GM23248 (cell line): ENCODE measurements at regions not wholly inside any gene's neighbourhood (a gene's known extent, or its start where the extent isn't known, plus 50 kb on each side); places are given as distances from the start of the nearest gene placed in this dataset.

Source experiments
- DNase-seq: peaks from one replicate; pipeline ENCODE4 v3.0.0-alpha.2; 2015
- H2AFZ ChIP-seq: fragments of 200-600 bp; sonication (generic); 2 replicates; pipeline ENCODE4 v1.6.1; 2016; ENCODE audit warnings: antibody characterized with exemption
- H3F3A ChIP-seq: fragments of 200-600 bp; sonication (generic); 2 replicates; pipeline ENCODE4 v1.6.1; 2016; ENCODE audit warnings: mild to moderate bottlenecking, antibody characterized with exemption, mixed run types; ENCODE audit not compliant: insufficient read depth
- H3K27ac ChIP-seq: fragments of 200-600 bp; sonication (generic); 2 replicates; pipeline ENCODE4 v1.5.1; 2016; ENCODE audit warnings: mild to moderate bottlenecking
- H3K27me3 ChIP-seq: fragments of 200-600 bp; sonication (generic); replicated peaks from 2 replicates; pipeline ENCODE4 v1.6.1; 2016; ENCODE audit warnings: mild to moderate bottlenecking; ENCODE audit not compliant: insufficient read depth
- H3K36me3 ChIP-seq: fragments of 200-600 bp; sonication (generic); 2 replicates; pipeline ENCODE4 v1.6.1; 2016; ENCODE audit warnings: low read depth, mild to moderate bottlenecking
- H3K4me1 ChIP-seq: fragments of 200-600 bp; sonication (generic); 2 replicates; pipeline ENCODE4 v1.6.1; 2016; ENCODE audit warnings: mild to moderate bottlenecking; ENCODE audit not compliant: insufficient read depth
- H3K4me2 ChIP-seq: fragments of 200-600 bp; sonication (generic); one replicate; pipeline ENCODE4 v1.6.1; 2016; ENCODE audit warnings: mild to moderate bottlenecking; ENCODE audit not compliant: unreplicated experiment
- H3K4me3 ChIP-seq: fragments of 200-600 bp; sonication (generic); 2 replicates; pipeline ENCODE4 v1.5.1; 2016; ENCODE audit warnings: mild to moderate bottlenecking
- H3K79me2 ChIP-seq: fragments of 200-600 bp; sonication (generic); 2 replicates; pipeline ENCODE4 v1.6.1; 2016; ENCODE audit warnings: mild to moderate bottlenecking; ENCODE audit not compliant: insufficient read depth
- H3K9ac ChIP-seq: fragments of 200-600 bp; sonication (generic); 2 replicates; pipeline ENCODE4 v1.6.1; 2016; ENCODE audit warnings: mild to moderate bottlenecking
- H3K9me2 ChIP-seq: fragments of 200-600 bp; sonication (generic); 2 replicates; pipeline ENCODE4 v1.6.1; 2016; ENCODE audit warnings: mixed run types, mild to moderate bottlenecking, moderate library complexity; ENCODE audit not compliant: insufficient read depth
- H3K9me3 ChIP-seq: fragments of 200-600 bp; sonication (generic); one replicate; pipeline ENCODE4 v1.6.1; 2017; ENCODE audit warnings: low read depth
- H4K20me1 ChIP-seq: fragments of 200-600 bp; sonication (generic); 2 replicates; pipeline ENCODE4 v1.6.0; 2016; ENCODE audit not compliant: insufficient read depth
- EZH2 ChIP-seq: fragments of 200-600 bp; sonication (generic); IDR thresholded peaks from 2 replicates; pipeline ENCODE4 v1.6.1; 2018; ENCODE audit warnings: antibody characterized with exemption, mild to moderate bottlenecking; ENCODE audit not compliant: insufficient read depth, poor library complexity, severe bottlenecking
- EZH2phosphoT487 ChIP-seq: fragments of 200-600 bp; sonication (generic); IDR thresholded peaks from 2 replicates; pipeline ENCODE4 v1.6.1; 2018; ENCODE audit warnings: antibody characterized with exemption, moderate library complexity, mild to moderate bottlenecking, low read depth; ENCODE audit not compliant: insufficient read depth
- WGBS, 2 experiments: methylation state at CpG; one replicate each; pipeline ENCODE4 v1.1.6; 2015 to 2017; ENCODE audit warnings: low lambda C conversion rate in 2 of 2, low coverage in 1 of 2; ENCODE audit errors: missing lambda C conversion rate in 2 of 2; 5-methylcytosine and 5-hydroxymethylcytosine counted together
- in situ Hi-C: fragments of 300-500 bp; cut with MboI; formaldehyde crosslinking; loops from 2 replicates; pipeline ENCODE4 v1.15.0; 2020

GRCh38 chr20:62561948-62562347 lies 80.4 kb upstream of the SLCO4A1 start:
- in situ Hi-C loops, result no loop called here
- H3K27ac ChIP-seq, result no peak overlapping the region
- H3K9ac ChIP-seq, result no peak overlapping the region
- H3K9me3 ChIP-seq, result no peaks in the 10 kb centered on the region
- H2AFZ ChIP-seq, result no peak overlapping the region
- H3K27me3 ChIP-seq, result peaks cover 49% of the 10 kb centered on the region
- TF ChIP-seq EZH2 (no peak), EZH2phosphoT487 (no peak)
- H3K9me2 ChIP-seq, result no peaks in the 10 kb centered on the region
- no peak overlapping the region for H3K4me3 ChIP-seq
- H3K79me2 ChIP-seq, result no peaks in the 10 kb centered on the region
- no peak for DNase-seq
- H3K36me3 ChIP-seq, result no peaks in the 10 kb centered on the region
- WGBS, 2 experiments, result 6 to 19% methylated on average over 12 to 16 of the region's 16 CpGs
- H3K4me1 ChIP-seq, result no peaks in the 10 kb centered on the region
- no peaks in the 10 kb centered on the region for H4K20me1 ChIP-seq
- no peak overlapping the region for H3K4me2 ChIP-seq
- H3F3A ChIP-seq, result no peaks in the 10 kb centered on the region

GRCh38 chr20:62562831-62563230 lies 79.5 kb upstream of the SLCO4A1 start:
- DNase-seq, result no peak
- Histone ChIP-seq H3K27ac (no peak overlapping the region), H3K27me3 (peaks cover 42% of the 10 kb centered on the region), H3K4me3 (no peak overlapping the region), H4K20me1 (no peaks in the 10 kb centered on the region), H3F3A (no peaks in the 10 kb centered on the region), H3K4me2 (no peak overlapping the region), H3K36me3 (no peaks in the 10 kb centered on the region), H3K9me2 (no peaks in the 10 kb centered on the region), H3K4me1 (no peaks in the 10 kb centered on the region), H3K9me3 (no peaks in the 10 kb centered on the region), H3K9ac (no peak overlapping the region), H3K79me2 (no peaks in the 10 kb centered on the region), H2AFZ (no peak overlapping the region)
- in situ Hi-C loops, result no loop called here
- TF ChIP-seq EZH2 (no peak), EZH2phosphoT487 (no peak)
- 69 to 73% methylated on average over 18 of the region's 18 CpGs for WGBS, 2 experiments

DNA sequence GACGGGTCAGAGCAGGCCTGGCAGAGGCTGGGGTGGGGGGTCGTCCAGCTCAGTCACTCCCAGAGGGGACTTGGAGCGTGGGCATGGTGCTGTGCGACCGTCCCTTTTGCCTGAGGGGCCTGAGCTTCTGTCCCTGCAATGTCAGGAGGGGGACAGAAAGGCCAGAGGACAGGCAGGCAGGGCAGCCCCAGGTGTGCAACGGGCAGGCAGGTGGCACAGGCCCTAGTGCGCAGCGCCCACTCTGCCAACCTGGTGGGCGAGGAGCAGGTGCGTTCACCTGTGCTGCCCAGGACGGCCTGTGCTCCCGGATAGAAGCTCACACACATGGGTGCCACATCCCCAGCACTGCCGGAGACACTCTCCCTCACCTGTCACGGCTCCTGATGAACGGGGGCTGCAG lies 78.7 kb upstream of the SLCO4A1 start:
- no peaks in the 10 kb centered on the region for H3K9me3 ChIP-seq
- H3K9ac ChIP-seq, result no peak overlapping the region
- no peak overlapping the region for H2AFZ ChIP-seq
- H3K4me2 ChIP-seq, result no peak overlapping the region
- WGBS, 2 experiments, result 57 to 63% methylated on average over 12 to 14 of the region's 15 CpGs
- H4K20me1 ChIP-seq, result no peaks in the 10 kb centered on the region
- no peaks in the 10 kb centered on the region for H3K79me2 ChIP-seq
- H3K27ac ChIP-seq, result no peak overlapping the region
- no peaks in the 10 kb centered on the region for H3K36me3 ChIP-seq
- no peak for TF ChIP-seq EZH2phosphoT487
- no peak for TF ChIP-seq EZH2
- H3K4me1 ChIP-seq, result no peaks in the 10 kb centered on the region
- H3K9me2 ChIP-seq, result no peaks in the 10 kb centered on the region
- in situ Hi-C loops, result no loop called here
- H3F3A ChIP-seq, result no peaks in the 10 kb centered on the region
- no peak overlapping the region for H3K4me3 ChIP-seq
- H3K27me3 ChIP-seq, result peaks cover 35% of the 10 kb centered on the region
- DNase-seq, result no peak

- DNase-seq, result no peak
- no peaks in the 10 kb centered on the region for H4K20me1 ChIP-seq
- no peaks in the 10 kb centered on the region for H3K9me2 ChIP-seq
- in situ Hi-C loops, result no loop called here
- H3K79me2 ChIP-seq, result no peaks in the 10 kb centered on the region
- H3K9ac ChIP-seq, result no peak overlapping the region
- 64 to 65% methylated on average over 33 to 42 of the region's 42 CpGs for WGBS, 2 experiments
- H3K4me2 ChIP-seq, result no peak overlapping the region
- no peak overlapping the region for H3K4me3 ChIP-seq
- no peaks in the 10 kb centered on the region for H3K36me3 ChIP-seq
- no peaks in the 10 kb centered on the region for H3K9me3 ChIP-seq
- no peaks in the 10 kb centered on the region for H3K4me1 ChIP-seq
- peaks cover 26% of the 10 kb centered on the region for H3K27me3 ChIP-seq
- no peaks in the 10 kb centered on the region for H3F3A ChIP-seq
- H2AFZ ChIP-seq, result no peak overlapping the region
- TF ChIP-seq EZH2 (no peak), EZH2phosphoT487 (no peak)
- no peak overlapping the region for H3K27ac ChIP-seq
Observed at GRCh38 chr20:62564456-62565245, 77.7 kb upstream of the SLCO4A1 start.

DNA sequence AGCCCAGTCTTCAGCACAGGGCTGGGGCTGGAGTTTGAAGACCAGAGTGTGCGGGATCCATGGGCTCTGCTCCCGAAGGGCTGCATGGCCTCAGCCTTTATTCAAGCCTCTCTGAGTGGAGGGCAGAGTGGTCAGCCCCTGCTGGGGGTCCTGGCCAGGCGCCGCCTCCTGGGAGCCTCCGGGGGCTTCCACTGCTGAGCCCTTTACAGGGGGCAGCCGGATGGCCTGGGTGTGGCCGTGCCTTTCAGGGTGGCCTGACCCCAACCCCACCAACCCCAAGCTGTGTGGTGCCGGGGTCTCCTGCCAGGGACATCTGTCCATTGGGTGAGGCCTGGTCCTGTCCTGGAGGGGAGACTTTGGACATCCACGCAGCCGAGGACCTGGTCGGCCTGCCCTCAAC lies 76.0 kb upstream of the SLCO4A1 start:
- no peak overlapping the region for H3K4me2 ChIP-seq
- H3K4me1 ChIP-seq, result no peaks in the 10 kb centered on the region
- H2AFZ ChIP-seq, result no peak overlapping the region
- H3K79me2 ChIP-seq, result no peaks in the 10 kb centered on the region
- DNase-seq, result no peak
- no peaks in the 10 kb centered on the region for H3K9me2 ChIP-seq
- H3K36me3 ChIP-seq, result no peaks in the 10 kb centered on the region
- no peaks in the 10 kb centered on the region for H4K20me1 ChIP-seq
- no peak overlapping the region for H3K4me3 ChIP-seq
- peaks cover 11% of the 10 kb centered on the region for H3K27me3 ChIP-seq
- WGBS, 2 experiments, result 62 to 69% methylated on average over 11 of the region's 11 CpGs
- H3K27ac ChIP-seq, result no peak overlapping the region
- H3F3A ChIP-seq, result no peaks in the 10 kb centered on the region
- H3K9me3 ChIP-seq, result no peaks in the 10 kb centered on the region
- no peak overlapping the region for H3K9ac ChIP-seq
- no peak for TF ChIP-seq EZH2phosphoT487
- TF ChIP-seq EZH2, result no peak
- in situ Hi-C loops, result no loop called here
